Hepatocyte (in vitro differentiated cells): ENCODE measurements at regions not wholly inside any gene's neighbourhood (a gene's known extent, or its start where the extent isn't known, plus 50 kb on each side); places are given as distances from the start of the nearest gene placed in this dataset.

Source experiments
- DNase-seq: peaks from one replicate; pipeline ENCODE4 v3.0.0-alpha.2; 2016; ENCODE audit warnings: low spot score
- H2AFZ ChIP-seq: fragments of 200-600 bp; sonication (generic); 2 replicates; pipeline ENCODE4 v1.6.0; 2016; ENCODE audit warnings: antibody characterized with exemption, mild to moderate bottlenecking
- H3K27ac ChIP-seq: fragments of 200-600 bp; sonication (generic); 2 replicates; pipeline ENCODE4 v1.5.1; 2016; ENCODE audit warnings: mild to moderate bottlenecking
- H3K27me3 ChIP-seq: fragments of 200-600 bp; sonication (generic); 2 replicates; pipeline ENCODE4 v1.6.1; 2016
- H3K36me3 ChIP-seq: fragments of 200-600 bp; sonication (generic); replicated peaks from 2 replicates; pipeline ENCODE4 v1.5.1; 2016; ENCODE audit warnings: low read depth; ENCODE audit not compliant: insufficient read depth
- H3K4me1 ChIP-seq: fragments of 200-600 bp; sonication (generic); 2 replicates; pipeline ENCODE4 v1.5.1; 2016; ENCODE audit warnings: mild to moderate bottlenecking, moderate library complexity; ENCODE audit not compliant: insufficient read depth
- H3K4me2 ChIP-seq: fragments of 200-600 bp; sonication (generic); 2 replicates; pipeline ENCODE4 v1.6.0; 2016
- H3K4me3 ChIP-seq: fragments of 200-600 bp; sonication (generic); 2 replicates; pipeline ENCODE4 v1.5.1; 2016; ENCODE audit warnings: mild to moderate bottlenecking
- H3K79me2 ChIP-seq: fragments of 200-600 bp; sonication (generic); 2 replicates; pipeline ENCODE4 v1.6.0; 2017; ENCODE audit warnings: mild to moderate bottlenecking
- H3K9me2 ChIP-seq: fragments of 200-600 bp; sonication (generic); replicated peaks from 2 replicates; pipeline ENCODE4 v1.6.0; 2017; ENCODE audit warnings: mild to moderate bottlenecking; ENCODE audit not compliant: insufficient read depth
- H3K9me3 ChIP-seq: fragments of 200-600 bp; sonication (generic); 2 replicates; pipeline ENCODE4 v1.5.1; 2016; ENCODE audit warnings: low read depth, mild to moderate bottlenecking
- H4K20me1 ChIP-seq: fragments of 200-600 bp; sonication (generic); 2 replicates; pipeline ENCODE4 v1.6.0; 2016; ENCODE audit warnings: mild to moderate bottlenecking; ENCODE audit not compliant: insufficient read depth, poor library complexity, severe bottlenecking
- CTCF ChIP-seq: fragments of 200-600 bp; sonication (generic); IDR thresholded peaks from 2 replicates; pipeline ENCODE4 v1.5.1; 2016; ENCODE audit warnings: antibody characterized with exemption, mild to moderate bottlenecking; ENCODE audit not compliant: poor library complexity
- EZH2 ChIP-seq: fragments of 200-600 bp; sonication (generic); IDR thresholded peaks from 2 replicates; pipeline ENCODE4 v1.6.1; 2016; ENCODE audit warnings: antibody characterized with exemption, mild to moderate bottlenecking, borderline replicate concordance
- EZH2phosphoT487 ChIP-seq: fragments of 200-600 bp; sonication (generic); IDR thresholded peaks from one replicate; pipeline ENCODE4 v1.6.1; 2018; ENCODE audit warnings: antibody characterized with exemption, mild to moderate bottlenecking, low read depth, moderate library complexity; ENCODE audit not compliant: unreplicated experiment, severe bottlenecking
- WGBS: methylation state at CpG from one replicate; pipeline ENCODE4 v1.1.6; 2016; ENCODE audit warnings: low lambda C conversion rate; ENCODE audit errors: missing lambda C conversion rate; 5-methylcytosine and 5-hydroxymethylcytosine counted together

- Histone ChIP-seq H3K4me2 (no peak overlapping the region), H3K36me3 (no peaks in the 10 kb centered on the region), H3K4me1 (no peaks in the 10 kb centered on the region), H3K79me2 (no peaks in the 10 kb centered on the region), H3K9me2 (no peaks in the 10 kb centered on the region), H3K4me3 (no peak overlapping the region), H3K9me3 (no peaks in the 10 kb centered on the region), H3K27me3 (no peaks in the 10 kb centered on the region), H3K27ac (no peak overlapping the region), H4K20me1 (no peaks in the 10 kb centered on the region), H2AFZ (no peak overlapping the region)
- TF ChIP-seq CTCF (no peak), EZH2 (no peak), EZH2phosphoT487 (no peak)
- DNase-seq = no peak
Measured at GRCh38 chr12:88361493-88361892, 218.8 kb downstream of the KITLG start.

- 49% methylated on average over 2 of the region's 2 CpGs for WGBS
- no peak overlapping the region for H3K27ac ChIP-seq
Measured at GRCh38 chr12:88362439-88362838, 217.8 kb downstream of the KITLG start.

GRCh38 chr12:88365403-88365802 lies 214.9 kb downstream of the KITLG start:
- Histone ChIP-seq H3K4me3 (no peak overlapping the region), H3K4me2 (no peak overlapping the region), H3K27ac (no peak overlapping the region), H3K9me3 (no peaks in the 10 kb centered on the region), H2AFZ (no peak overlapping the region), H3K36me3 (no peaks in the 10 kb centered on the region), H3K9me2 (no peaks in the 10 kb centered on the region), H3K27me3 (no peaks in the 10 kb centered on the region), H3K79me2 (no peaks in the 10 kb centered on the region), H4K20me1 (no peaks in the 10 kb centered on the region), H3K4me1 (no peaks in the 10 kb centered on the region)
- no peak for DNase-seq
- WGBS = 70% methylated on average over 3 of the region's 3 CpGs
- no peak for TF ChIP-seq EZH2
- TF ChIP-seq EZH2phosphoT487 = no peak
- TF ChIP-seq CTCF = no peak

More at GRCh38 chr12:88362439-88362838, 217.8 kb downstream of the KITLG start:
- H3K36me3 ChIP-seq = no peaks in the 10 kb centered on the region
- H3K79me2 ChIP-seq = no peaks in the 10 kb centered on the region
- TF ChIP-seq EZH2 = no peak
- TF ChIP-seq EZH2phosphoT487 = no peak
- TF ChIP-seq CTCF = no peak
- no peaks in the 10 kb centered on the region for H3K27me3 ChIP-seq
- H2AFZ ChIP-seq = no peak overlapping the region
- H3K9me2 ChIP-seq = no peaks in the 10 kb centered on the region
- DNase-seq = no peak
- H3K4me3 ChIP-seq = no peak overlapping the region
- no peak overlapping the region for H3K4me2 ChIP-seq
- H4K20me1 ChIP-seq = no peaks in the 10 kb centered on the region
- no peaks in the 10 kb centered on the region for H3K4me1 ChIP-seq
- H3K9me3 ChIP-seq = no peaks in the 10 kb centered on the region

GRCh38 chr12:88366101-88366500 lies 214.2 kb downstream of the KITLG start:
- Histone ChIP-seq H3K79me2 (no peaks in the 10 kb centered on the region), H2AFZ (no peak overlapping the region), H3K36me3 (no peaks in the 10 kb centered on the region), H4K20me1 (no peaks in the 10 kb centered on the region), H3K27ac (no peak overlapping the region), H3K27me3 (no peaks in the 10 kb centered on the region), H3K4me2 (no peak overlapping the region), H3K4me1 (no peaks in the 10 kb centered on the region), H3K9me3 (no peaks in the 10 kb centered on the region), H3K4me3 (no peak overlapping the region), H3K9me2 (no peaks in the 10 kb centered on the region)
- no peak for DNase-seq
- TF ChIP-seq CTCF = no peak
- no peak for TF ChIP-seq EZH2phosphoT487
- no peak for TF ChIP-seq EZH2
- 85% methylated on average over 4 of the region's 4 CpGs for WGBS
